Omental fat pad (tissue), 3 donors: ENCODE measurements at regions not wholly inside any gene's neighbourhood (a gene's known extent, or its start where the extent isn't known, plus 50 kb on each side); places are given as distances from the start of the nearest gene placed in this dataset.
"Not testable (repeated sequence)": the region's sequence is repeated elsewhere in the genome, so short reads cannot be mapped to it uniquely, and the experiment has no call there.

Source experiments
- ATAC-seq: fragments of 150-250 bp; one replicate; pipeline ENCODE4 v1.9.1; 2016; ENCODE audit warnings: mild to moderate bottlenecking, moderate library complexity; ENCODE audit not compliant: low FRiP score
- DNase-seq: peaks from one replicate; pipeline ENCODE4 v3.0.0-alpha.2; 2019; ENCODE audit warnings: low spot score
- CTCF ChIP-seq, 3 donors: fragments of 450-650 bp; IDR thresholded peaks; one replicate each; pipeline ENCODE4 v1.5.1; 2016 to 2017; ENCODE audit warnings: antibody characterized with exemption in 3 of 3, mild to moderate bottlenecking in 3 of 3, moderate library complexity in 2 of 3

- TF ChIP-seq CTCF (IDR thresholded peaks at IDR 0.05) = no peak
- ATAC-seq = no peak
- no peak for DNase-seq
These were observed 50.7 kb upstream of the AP4E1 start for GRCh38 chr15:50857763-50858162.

- TF ChIP-seq CTCF (IDR thresholded peaks at IDR 0.05) = no peak
- no peak for ATAC-seq
- no peak for DNase-seq
These were observed 53.6 kb upstream of the AP4E1 start for GRCh38 chr15:50854601-50855490.

GRCh38 chr15:50850003-50850402, 58.5 kb upstream of the AP4E1 start:
- ATAC-seq (no peak), DNase-seq (no peak)
- no peak for TF ChIP-seq CTCF (IDR thresholded peaks at IDR 0.05)

GRCh38 chr15:50848349-50848748, 60.1 kb upstream of the AP4E1 start:
- ATAC-seq (no peak), DNase-seq (no peak)
- TF ChIP-seq CTCF (IDR thresholded peaks at IDR 0.05) = no peak

GRCh38 chr15:50845181-50845580, 63.3 kb upstream of the AP4E1 start:
- not testable (repeated sequence) for DNase-seq, ATAC-seq

- DNase-seq (no peak), ATAC-seq (no peak)
- TF ChIP-seq CTCF (IDR thresholded peaks at IDR 0.05) = no peak
These were observed 68.0 kb upstream of the AP4E1 start for GRCh38 chr15:50840520-50840919.

- ATAC-seq = no peak
- no peak for DNase-seq
- no peak for TF ChIP-seq CTCF (IDR thresholded peaks at IDR 0.05)
These were observed 71.2 kb upstream of the AP4E1 start for GRCh38 chr15:50837256-50837770.
